Subcutaneous abdominal adipose tissue (tissue), 5 donors: ENCODE measurements at regions not wholly inside any gene's neighbourhood (a gene's known extent, or its start where the extent isn't known, plus 50 kb on each side); places are given as distances from the start of the nearest gene placed in this dataset.

Experiments used
- H3K27ac ChIP-seq: one replicate; pipeline ENCODE4 v1.7.0; 2013; ENCODE audit warnings: low read depth, mild to moderate bottlenecking, inconsistent platforms, low read length, moderate library complexity
- H3K27me3 ChIP-seq, 5 donors: one replicate each; pipeline ENCODE4 v1.7.0; 2013; ENCODE audit warnings: low read length in 5 of 5, inconsistent platforms in 1 of 5; ENCODE audit not compliant: control insufficient read depth in 5 of 5, insufficient read depth in 4 of 5
- H3K36me3 ChIP-seq, 5 donors: one replicate each; pipeline ENCODE4 v1.7.0; 2013; ENCODE audit warnings: low read length in 5 of 5; ENCODE audit not compliant: control insufficient read depth in 5 of 5, insufficient read depth in 5 of 5
- H3K4me1 ChIP-seq, 5 donors: one replicate each; pipeline ENCODE4 v1.7.0; 2013; ENCODE audit warnings: low read length in 5 of 5, mild to moderate bottlenecking in 3 of 5, moderate library complexity in 1 of 5; ENCODE audit not compliant: control insufficient read depth in 5 of 5, insufficient read depth in 5 of 5
- H3K4me3 ChIP-seq, 5 donors: one replicate each; pipeline ENCODE4 v1.7.0; 2013; ENCODE audit warnings: low read length in 5 of 5, low read depth in 1 of 5
- H3K9ac ChIP-seq, 5 donors: one replicate each; pipeline ENCODE4 v1.7.0; 2013; ENCODE audit warnings: low read length in 5 of 5, mild to moderate bottlenecking in 4 of 5, moderate library complexity in 3 of 5
- H3K9me3 ChIP-seq, 5 donors: one replicate each; pipeline ENCODE4 v1.7.0; 2013; ENCODE audit warnings: low read length in 5 of 5; ENCODE audit not compliant: control insufficient read depth in 5 of 5
- donor health status: healthy.
- donor health status: healthy.
- donor health status: healthy.
- donor health status: healthy.
- donor health status: healthy.

DNA sequence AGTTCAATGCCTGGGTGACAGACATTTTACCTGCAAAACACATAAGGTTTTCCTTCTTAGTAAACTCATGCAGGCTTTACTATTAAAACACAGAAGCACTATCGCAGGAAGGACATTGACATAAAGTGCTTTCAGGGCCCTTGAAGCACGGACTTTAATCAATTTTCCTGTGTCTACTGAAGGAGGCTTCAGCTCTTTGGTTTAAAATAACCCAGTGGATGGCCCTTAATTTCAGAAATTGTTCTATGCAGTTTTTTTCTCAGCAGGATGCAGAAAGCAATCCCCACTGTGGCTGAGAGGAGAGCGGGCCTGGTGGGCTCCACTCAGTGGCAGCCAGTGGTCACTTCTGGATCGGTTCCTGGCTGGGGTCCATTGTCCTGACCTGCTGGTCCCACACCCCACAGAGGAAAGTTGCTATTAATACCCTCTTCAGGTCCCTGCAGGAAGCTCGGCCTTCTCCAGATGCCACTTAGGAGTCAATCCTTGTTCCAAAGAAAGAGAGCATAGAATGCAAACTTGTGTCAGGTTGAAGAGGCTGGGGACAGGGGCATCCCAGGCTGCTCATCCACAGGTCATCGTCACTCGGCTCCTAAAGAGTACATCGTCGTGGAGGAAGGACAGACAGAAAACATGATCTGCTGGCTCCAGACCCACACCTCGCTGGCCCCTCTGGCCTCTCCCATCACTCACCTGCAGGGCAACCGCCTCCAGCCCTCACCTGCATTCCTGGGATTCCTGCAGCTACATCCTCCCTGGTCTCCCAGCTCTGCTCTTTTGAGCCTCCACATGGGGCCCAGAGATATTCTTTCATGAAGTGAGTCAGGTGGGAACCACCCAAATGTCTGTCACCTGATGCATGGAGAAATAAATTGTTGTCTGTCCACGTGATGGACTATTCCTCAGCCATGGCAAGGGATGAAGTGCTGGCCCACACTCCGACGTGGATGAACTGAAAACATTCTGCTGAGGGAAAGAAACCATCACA is 153.1 kb downstream of the PSMG1 start:
- Histone ChIP-seq H3K36me3 (no peaks in the 10 kb centered on the region), H3K27me3 (peaks cover 0 to 4% (median 0%) of the 10 kb centered on the region in 5 donors), H3K4me1 (peaks cover 0 to 8% (median 0%) of the 10 kb centered on the region in 5 donors), H3K4me3 (no peak overlapping the region), H3K27ac (no peak overlapping the region), H3K9me3 (peaks cover 0 to 18% (median 16%) of the 10 kb centered on the region in 5 donors), H3K9ac (no peak overlapping the region)

DNA sequence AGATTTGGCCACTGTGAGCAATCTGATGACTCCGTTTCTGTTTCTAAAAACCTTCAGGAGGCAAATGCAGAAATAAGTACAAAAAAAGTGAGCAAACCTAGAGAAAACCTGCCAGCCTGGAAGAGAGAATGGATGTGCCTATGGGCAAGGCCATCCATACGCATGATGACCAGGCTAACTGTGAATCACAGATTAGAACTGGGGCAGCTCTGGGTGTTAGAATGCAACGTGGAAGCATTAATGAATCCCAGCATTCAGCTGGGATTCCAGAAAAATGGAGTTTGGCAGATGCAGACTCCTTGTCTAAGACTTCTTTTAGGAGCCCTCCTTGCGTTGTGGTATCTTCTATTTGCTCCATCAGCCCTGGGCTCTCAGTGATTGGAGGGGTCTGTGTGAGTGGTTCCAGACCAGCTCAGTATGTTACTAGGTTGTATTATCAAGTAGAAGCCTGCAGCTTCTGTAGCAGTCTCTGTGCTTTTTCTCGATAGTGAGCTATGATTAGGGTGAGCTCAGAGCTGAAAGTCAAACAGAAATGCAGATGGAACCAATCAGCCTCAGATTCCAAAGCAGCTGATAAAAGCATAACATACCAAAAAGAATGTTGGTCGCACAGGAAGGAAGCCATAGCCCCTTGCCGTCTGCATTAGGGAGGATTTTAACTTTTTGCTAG is 154.0 kb downstream of the PSMG1 start:
- no peak overlapping the region for H3K4me3 ChIP-seq
- H3K27ac ChIP-seq = no peak overlapping the region
- H3K27me3 ChIP-seq = peaks cover 0 to 2% (median 0%) of the 10 kb centered on the region in 5 donors
- H3K36me3 ChIP-seq = no peaks in the 10 kb centered on the region
- no peak overlapping the region for H3K9ac ChIP-seq
- peaks cover 0 to 19% (median 16%) of the 10 kb centered on the region in 5 donors for H3K9me3 ChIP-seq
- peaks cover 0 to 8% (median 0%) of the 10 kb centered on the region in 5 donors for H3K4me1 ChIP-seq

DNA sequence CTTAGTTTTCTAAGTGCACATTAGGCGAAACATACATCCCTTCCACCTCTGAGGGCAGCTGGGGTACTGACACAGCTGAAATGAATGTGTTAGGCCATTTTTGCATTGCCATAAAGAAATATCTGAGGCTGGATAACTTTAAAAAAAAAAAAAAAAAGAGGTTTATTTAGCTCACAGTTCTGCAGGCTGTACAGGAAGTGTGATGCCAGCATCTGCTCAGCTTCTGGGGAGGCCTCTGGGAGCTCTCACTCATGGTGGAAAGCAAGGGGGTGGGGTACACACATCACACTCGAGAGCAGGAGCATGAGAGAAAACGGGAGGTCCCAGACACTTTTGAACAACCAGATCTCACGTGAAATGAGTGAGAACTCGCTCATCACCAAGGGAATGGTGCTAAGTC is 158.1 kb downstream of the PSMG1 start:
- H3K27me3 ChIP-seq = peaks cover 0 to 3% (median 0%) of the 10 kb centered on the region in 5 donors
- H3K4me1 ChIP-seq = peaks cover 0 to 44% (median 27%) of the 10 kb centered on the region in 5 donors
- no peak overlapping the region for H3K27ac ChIP-seq

DNA sequence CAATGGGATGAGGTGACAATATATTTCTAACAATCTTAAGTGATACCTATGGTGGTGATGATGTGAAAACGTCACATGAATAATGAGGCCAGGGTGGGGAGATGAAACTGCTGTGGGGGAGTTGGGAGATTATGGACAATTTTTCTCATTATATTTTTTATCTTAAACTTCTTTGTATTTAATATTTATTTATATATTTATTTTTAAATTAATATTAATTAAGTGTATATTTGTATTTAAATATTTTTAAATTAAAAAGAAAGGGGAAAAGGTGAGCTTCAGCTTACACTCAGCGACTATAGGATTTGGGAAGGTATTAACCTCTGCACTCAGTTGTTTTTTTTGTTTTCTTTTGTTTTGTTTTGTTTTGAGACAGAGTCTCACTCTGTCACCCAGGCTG is 158.7 kb downstream of the PSMG1 start:
- Histone ChIP-seq H3K4me1 (peaks cover 0 to 45% (median 27%) of the 10 kb centered on the region in 5 donors), H3K4me3 (no peak overlapping the region), H3K9ac (no peak overlapping the region), H3K9me3 (peaks cover 0 to 19% (median 16%) of the 10 kb centered on the region in 5 donors), H3K27ac (no peak overlapping the region), H3K27me3 (peaks cover 0 to 3% (median 0%) of the 10 kb centered on the region in 5 donors), H3K36me3 (no peaks in the 10 kb centered on the region)

More for the DNA sequence above, 158.1 kb downstream of the PSMG1 start:
- Histone ChIP-seq H3K9ac (no peak overlapping the region), H3K36me3 (no peaks in the 10 kb centered on the region), H3K9me3 (peaks cover 0 to 19% (median 16%) of the 10 kb centered on the region in 5 donors), H3K4me3 (no peak overlapping the region)

DNA sequence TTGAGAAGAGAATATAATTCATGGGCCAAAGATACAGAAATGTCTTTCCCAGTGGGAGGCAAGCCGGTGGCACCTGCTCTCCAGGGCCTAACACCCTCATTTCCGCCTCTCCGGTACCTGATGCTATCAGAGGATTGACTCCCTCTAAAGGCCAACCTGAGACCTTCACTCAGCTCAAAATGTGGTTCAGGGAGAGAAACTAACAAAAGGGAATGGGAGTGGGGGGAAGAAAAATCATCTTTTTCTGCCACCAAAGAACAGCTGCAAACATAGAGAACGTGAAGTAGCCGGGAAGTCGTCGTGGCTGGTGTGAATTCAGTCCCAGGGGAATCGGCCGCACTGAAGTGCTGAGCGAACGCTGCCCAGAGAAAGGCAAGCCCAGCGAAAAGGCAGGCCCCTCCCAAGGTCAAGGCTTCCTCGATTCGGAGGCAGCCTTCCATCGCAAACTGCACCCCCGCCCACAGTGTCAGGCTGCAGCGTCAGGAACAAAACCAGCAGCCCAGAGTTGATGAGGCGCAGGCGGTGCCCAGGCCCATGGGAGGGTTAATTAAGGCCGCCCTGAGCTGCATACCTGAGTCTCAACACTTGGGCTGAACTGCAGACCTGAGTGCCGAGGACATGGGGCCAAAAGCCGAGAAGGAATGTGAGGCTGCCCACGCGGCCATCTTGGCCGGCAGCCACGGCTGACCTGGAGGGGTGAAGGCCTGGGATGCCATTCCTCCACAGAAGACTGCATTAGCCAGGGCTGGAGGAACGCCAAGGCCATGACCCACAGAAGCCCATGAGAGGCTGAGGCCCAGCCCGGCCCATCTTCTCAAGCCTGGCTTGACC is 160.2 kb downstream of the PSMG1 start:
- H3K9me3 ChIP-seq = peaks cover 0 to 15% (median 12%) of the 10 kb centered on the region in 5 donors
- H3K27ac ChIP-seq = no peak overlapping the region
- no peak overlapping the region for H3K4me3 ChIP-seq
- peaks cover 0 to 3% (median 0%) of the 10 kb centered on the region in 5 donors for H3K27me3 ChIP-seq
- peaks cover 0 to 41% (median 27%) of the 10 kb centered on the region in 5 donors for H3K4me1 ChIP-seq
- no peaks in the 10 kb centered on the region for H3K36me3 ChIP-seq
- no peak overlapping the region for H3K9ac ChIP-seq

DNA sequence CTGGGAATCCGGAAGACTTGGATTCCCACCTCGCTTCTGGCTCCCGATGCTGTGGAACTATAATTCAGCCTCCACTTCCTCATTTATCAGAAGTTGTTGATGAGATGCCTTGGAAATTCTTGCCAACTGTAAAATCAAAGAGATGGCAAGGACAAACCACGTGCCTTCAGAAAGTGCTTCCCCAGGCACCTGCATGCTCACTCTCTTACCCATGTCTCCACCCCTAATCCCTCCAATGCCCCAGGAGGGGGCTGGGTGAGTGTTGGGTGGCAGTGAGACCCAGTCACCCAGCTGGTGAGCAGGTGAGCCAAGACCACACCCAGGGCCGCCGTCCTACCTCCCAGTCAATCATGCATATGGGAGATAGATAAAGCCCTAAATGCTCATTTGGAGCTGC is 160.8 kb downstream of the PSMG1 start:
- no peaks in the 10 kb centered on the region for H3K36me3 ChIP-seq
- H3K4me1 ChIP-seq = peaks cover 0 to 41% (median 27%) of the 10 kb centered on the region in 5 donors
- no peak overlapping the region for H3K27ac ChIP-seq
- H3K9ac ChIP-seq = no peak overlapping the region
- no peak overlapping the region for H3K4me3 ChIP-seq
- H3K27me3 ChIP-seq = peaks cover 0 to 3% (median 0%) of the 10 kb centered on the region in 5 donors
- peaks cover 0 to 9% (median 6%) of the 10 kb centered on the region in 5 donors for H3K9me3 ChIP-seq

DNA sequence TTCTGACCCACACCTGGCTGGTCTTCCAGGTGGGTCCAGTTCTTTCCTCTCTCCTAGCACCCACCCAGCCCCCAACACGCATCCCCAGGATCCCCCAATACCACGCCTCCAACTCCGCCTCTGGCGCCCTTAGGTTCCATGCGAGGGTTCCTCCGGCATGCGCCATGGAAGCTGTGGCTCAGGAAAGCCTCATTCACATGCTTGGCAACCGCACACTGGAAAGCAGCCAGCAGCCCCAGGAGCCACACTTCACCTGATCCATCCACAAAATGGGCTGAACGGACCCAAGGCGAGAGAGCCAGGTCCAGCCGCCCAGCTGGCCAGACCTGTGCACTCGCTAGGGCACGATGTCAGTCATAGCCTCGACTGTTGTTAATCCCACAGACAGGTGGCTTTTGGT is 161.2 kb downstream of the PSMG1 start:
- Histone ChIP-seq H3K4me3 (no peak overlapping the region), H3K27ac (no peak overlapping the region), H3K9me3 (peaks cover 0 to 8% (median 2%) of the 10 kb centered on the region in 5 donors)

DNA sequence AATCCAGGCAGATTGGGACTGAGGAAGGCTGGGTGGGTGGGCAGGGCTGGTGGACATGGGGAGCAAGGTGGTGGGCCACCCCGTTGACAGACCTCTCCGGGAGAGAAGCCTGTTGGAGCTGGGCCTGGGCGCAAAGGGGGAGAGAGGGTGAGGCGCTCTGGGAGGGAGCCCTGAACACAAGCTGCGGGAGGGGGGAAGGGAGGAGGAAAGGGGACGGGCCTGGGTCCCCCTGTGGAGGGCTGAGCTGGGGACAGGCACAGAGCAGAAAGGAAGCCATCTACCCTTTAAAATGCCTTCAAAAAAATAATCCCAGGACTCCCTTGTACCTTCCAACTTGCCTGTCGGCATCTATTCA is 161.8 kb downstream of the PSMG1 start:
- Histone ChIP-seq H3K27ac (no peak overlapping the region), H3K27me3 (peaks cover 0 to 3% (median 0%) of the 10 kb centered on the region in 5 donors), H3K36me3 (no peaks in the 10 kb centered on the region), H3K4me1 (peaks cover 0 to 41% (median 27%) of the 10 kb centered on the region in 5 donors), H3K9ac (no peak overlapping the region), H3K4me3 (no peak overlapping the region), H3K9me3 (peaks cover 0 to 8% (median 2%) of the 10 kb centered on the region in 5 donors)

More for the DNA sequence above, 161.2 kb downstream of the PSMG1 start:
- Histone ChIP-seq H3K4me1 (peaks cover 0 to 41% (median 27%) of the 10 kb centered on the region in 5 donors), H3K9ac (no peak overlapping the region), H3K36me3 (no peaks in the 10 kb centered on the region), H3K27me3 (peaks cover 0 to 3% (median 0%) of the 10 kb centered on the region in 5 donors)

DNA sequence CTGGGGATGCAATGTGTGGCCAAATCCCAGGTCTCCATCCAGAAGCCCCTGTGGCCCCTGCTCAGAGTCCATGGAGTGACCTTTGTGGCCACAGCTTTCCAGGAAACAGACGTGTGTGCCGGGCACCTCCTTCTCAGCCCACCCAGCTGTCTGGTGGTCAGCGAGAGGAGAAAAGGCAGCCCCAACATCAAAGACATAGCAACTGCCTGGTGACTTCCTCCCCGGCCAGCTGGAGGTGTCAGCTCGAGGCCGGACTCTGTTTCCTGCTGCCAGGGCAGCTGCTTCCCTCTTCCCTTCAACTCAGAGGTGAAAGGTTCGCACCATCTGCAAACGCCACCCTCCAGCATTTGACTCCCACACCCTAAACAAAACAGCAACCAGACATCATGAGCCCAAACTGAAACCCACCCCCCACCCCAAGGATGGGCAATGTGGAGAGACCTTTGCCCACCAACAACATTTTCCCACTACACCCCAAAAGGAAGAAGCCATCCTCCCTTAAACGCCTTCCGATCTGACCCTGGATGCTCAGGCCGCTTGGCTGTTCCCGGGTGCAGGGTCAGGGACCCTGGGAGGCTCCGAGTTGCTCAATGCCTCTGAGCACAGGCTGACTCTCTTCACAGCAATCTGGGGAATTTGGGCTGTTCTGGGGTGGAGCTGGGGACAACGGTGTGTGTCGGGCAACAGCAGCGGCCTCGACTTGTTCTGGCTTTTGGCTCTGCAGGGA is 162.3 kb downstream of the PSMG1 start:
- H3K4me1 ChIP-seq = peaks cover 0 to 41% (median 27%) of the 10 kb centered on the region in 5 donors
- H3K36me3 ChIP-seq = no peaks in the 10 kb centered on the region
- peaks cover 0 to 7% (median 2%) of the 10 kb centered on the region in 5 donors for H3K9me3 ChIP-seq
- no peak overlapping the region for H3K9ac ChIP-seq
- H3K4me3 ChIP-seq = no peak overlapping the region
- H3K27ac ChIP-seq = no peak overlapping the region
- H3K27me3 ChIP-seq = peaks cover 0 to 3% (median 0%) of the 10 kb centered on the region in 5 donors
